Endothelial cell of umbilical vein (primary cell): ENCODE measurements at regions not wholly inside any gene's neighbourhood (a gene's known extent, or its start where the extent isn't known, plus 50 kb on each side); places are given as distances from the start of the nearest gene placed in this dataset.

Source experiments
- BruUV-seq: library from RNA; stranded (reverse); fragments of 400-500 nt; replicated peaks from 2 replicates; lab custom pipeline; 2021; lab: Mats Ljungman, UMichigan
- CTCF ChIA-PET: fragments of 300-600, 350-600 bp; sonication (Branson Sonifier 250); formaldehyde crosslinking; loops from one replicate; lab custom pipeline; 2021; ENCODE audit warnings: antibody characterized with exemption, inconsistent platforms; lab: Charles Lee
- POLR2A ChIA-PET: fragments of 300-600, 350-600 bp; sonication (Branson Sonifier 250); formaldehyde crosslinking; loops from one replicate; lab custom pipeline; 2021; ENCODE audit warnings: antibody characterized with exemption, inconsistent platforms; lab: Charles Lee
- DNase-seq: peaks from one replicate; pipeline ENCODE4 v3.0.0-alpha.2; 2011; ENCODE audit warnings: low read depth, low spot score
- FAIRE-seq: peaks from 2 replicates; lab custom pipeline; 2011; peaks lifted over from hg19 to GRCh38; lab: Jason Lieb, UNC
- H2AFZ ChIP-seq: 2 replicates; pipeline ENCODE4 v1.6.0; 2012; ENCODE audit warnings: low read depth, low read length, control low read depth, inconsistent platforms
- H3K27ac ChIP-seq: 2 replicates; pipeline ENCODE4 v1.5.1; 2011; ENCODE audit warnings: low read depth, mild to moderate bottlenecking, control low read depth, low read length, moderate library complexity; ENCODE audit not compliant: insufficient read depth
- H3K27me3 ChIP-seq, 2 experiments: 2 replicates each; pipeline versions ENCODE4 v1.6.0 to v1.6.1; 2011; ENCODE audit warnings: low read length in 2 of 2, mixed read lengths in 1 of 2; ENCODE audit not compliant: control insufficient read depth in 2 of 2, insufficient read depth in 2 of 2
- H3K36me3 ChIP-seq, 2 experiments: 2 replicates in 1 of 2; 3 replicates in 1 of 2; pipeline ENCODE4 v1.5.1; 2011; ENCODE audit warnings: low read length in 2 of 2, mild to moderate bottlenecking in 1 of 2, moderate library complexity in 1 of 2; ENCODE audit not compliant: control insufficient read depth in 2 of 2, insufficient read depth in 2 of 2; ENCODE audit errors: extremely low read depth in 1 of 2
- H3K4me1 ChIP-seq: 3 replicates; pipeline ENCODE4 v1.5.1; 2011; ENCODE audit warnings: mild to moderate bottlenecking, low read length; ENCODE audit not compliant: control insufficient read depth, insufficient read depth; ENCODE audit errors: extremely low read depth
- H3K4me2 ChIP-seq: 2 replicates; pipeline ENCODE4 v1.6.1; 2011; ENCODE audit warnings: low read length, control low read depth, mixed read lengths; ENCODE audit not compliant: insufficient read depth
- H3K4me3 ChIP-seq, 3 experiments: fragments of 200-600 bp in 1 of 3; sonication (generic), shearing (Covaris generic) in 1 of 3; replicated peaks in 1 of 3; 2 replicates each; pipeline ENCODE4 v1.5.1; 2011 to 2016; ENCODE audit warnings: control low read depth in 3 of 3, low read length in 3 of 3, mild to moderate bottlenecking in 2 of 3, inconsistent platforms in 1 of 3, low read depth in 1 of 3, moderate library complexity in 1 of 3; ENCODE audit not compliant: insufficient read depth in 1 of 3
- H3K79me2 ChIP-seq: 2 replicates; pipeline ENCODE4 v1.6.0; 2012; ENCODE audit warnings: low read length, inconsistent platforms; ENCODE audit not compliant: control insufficient read depth, insufficient read depth
- H3K9ac ChIP-seq: replicated peaks from 2 replicates; pipeline ENCODE3; 2011; ENCODE audit warnings: low read length, control low read depth; ENCODE audit not compliant: insufficient read depth; ENCODE audit errors: extremely low read depth
- H3K9me1 ChIP-seq: replicated peaks from 3 replicates; pipeline ENCODE4 v1.6.0; 2011; ENCODE audit warnings: mild to moderate bottlenecking, low read length; ENCODE audit not compliant: control insufficient read depth, insufficient read depth; ENCODE audit errors: extremely low read depth
- H3K9me3 ChIP-seq: replicated peaks from 2 replicates; pipeline ENCODE4 v1.5.1; 2012; ENCODE audit warnings: low read length, inconsistent platforms; ENCODE audit not compliant: control insufficient read depth, insufficient read depth
- H4K20me1 ChIP-seq: replicated peaks from 2 replicates; pipeline ENCODE3; 2011; ENCODE audit warnings: mild to moderate bottlenecking, low read length; ENCODE audit not compliant: control insufficient read depth, insufficient read depth; ENCODE audit errors: extremely low read depth
- CTCF ChIP-seq, 2 donors: IDR thresholded peaks; 1 replicate in 1 of 2; 2 replicates in 1 of 2; pipeline ENCODE4 v1.5.1; 2011; ENCODE audit warnings: low read length in 2 of 2, mild to moderate bottlenecking in 2 of 2, moderate library complexity in 2 of 2, control low read depth in 1 of 2, inconsistent platforms in 1 of 2, low read depth in 1 of 2; ENCODE audit not compliant: insufficient read depth in 1 of 2; ENCODE audit errors: extremely low read depth in 1 of 2
- EZH2 ChIP-seq: IDR thresholded peaks from 2 replicates; pipeline ENCODE4 v1.6.1; 2012; ENCODE audit warnings: borderline replicate concordance, low read depth, mild to moderate bottlenecking, moderate library complexity, low read length, inconsistent platforms; ENCODE audit not compliant: severe bottlenecking
- FOS ChIP-seq: IDR thresholded peaks from 2 replicates; pipeline ENCODE4 v1.6.1; 2011; ENCODE audit warnings: mild to moderate bottlenecking, low read length, moderate library complexity, borderline replicate concordance; ENCODE audit not compliant: insufficient read depth
- GATA2 ChIP-seq: IDR thresholded peaks from 2 replicates; pipeline ENCODE4 v1.7.0; 2011; ENCODE audit warnings: low read depth, mild to moderate bottlenecking, moderate library complexity, mixed read lengths, low read length; ENCODE audit not compliant: insufficient read length, insufficient read depth
- JUN ChIP-seq: IDR thresholded peaks from 2 replicates; pipeline ENCODE4 v1.6.1; 2011; ENCODE audit warnings: borderline replicate concordance, low read depth; ENCODE audit not compliant: insufficient read length, insufficient read depth
- MAX ChIP-seq: IDR thresholded peaks from 2 replicates; pipeline ENCODE4 v1.6.1; 2011; ENCODE audit not compliant: insufficient read depth, insufficient read length
- MYC ChIP-seq: IDR thresholded peaks from one replicate; pipeline ENCODE4 v1.6.1; 2011; ENCODE audit warnings: mild to moderate bottlenecking, low read depth, low read length
- POLR2A ChIP-seq: IDR thresholded peaks from 2 replicates; pipeline ENCODE4 v1.6.1; 2012; ENCODE audit warnings: low read depth, mild to moderate bottlenecking, control low read depth, low read length
- POLR2AphosphoS5 ChIP-seq: IDR thresholded peaks from 2 replicates; pipeline ENCODE4 v1.6.1; 2012; ENCODE audit warnings: low read depth, mild to moderate bottlenecking, control low read depth, low read length, moderate library complexity; ENCODE audit not compliant: insufficient read depth
- dilution Hi-C: fragments of 300-500 bp; cut with MboI; formaldehyde crosslinking; loops from one replicate; pipeline ENCODE4 v1.15.0; 2019; ENCODE audit warnings: low sequenced_read_pairs; ENCODE audit not compliant: extremely low pct_ligation_motif_present
- intact Hi-C: fragments of 100-400 bp; cut with micrococcal nuclease; formaldehyde crosslinking; loops from one replicate; pipeline ENCODE4 v1.10.0; 2022

GRCh38 chr1:220363196-220363837 lies 91.1 kb upstream of the RAB3GAP2 start:
- no peak overlapping the region for H3K27ac ChIP-seq

More at GRCh38 chr1:220363196-220363837, 91.1 kb upstream of the RAB3GAP2 start:
- Histone ChIP-seq H3K27me3 (no peaks in the 10 kb centered on the region), H3K9me1 (no peaks in the 10 kb centered on the region), H3K36me3 (no peaks in the 10 kb centered on the region), H3K4me1 (no peaks in the 10 kb centered on the region), H2AFZ (no peak overlapping the region), H4K20me1 (no peaks in the 10 kb centered on the region), H3K4me2 (no peak overlapping the region), H3K4me3 (no peak overlapping the region), H3K79me2 (no peaks in the 10 kb centered on the region), H3K9ac (no peak overlapping the region), H3K9me3 (no peaks in the 10 kb centered on the region)
- no peak for DNase-seq
- POLR2A ChIA-PET, result no interaction called here
- no peak for TF ChIP-seq JUN
- no peak for TF ChIP-seq GATA2
- no peak for TF ChIP-seq MAX
- TF ChIP-seq POLR2AphosphoS5, result no peak
- TF ChIP-seq CTCF (IDR thresholded peaks at IDR 0.05; ENCODE audit: extremely low read depth in 1 of 2, insufficient read depth in 1 of 2, low read depth in 1 of 2, low read length in 2 of 2), result no peak
- TF ChIP-seq POLR2A, result no peak
- TF ChIP-seq FOS, result no peak
- no peak for TF ChIP-seq MYC
- no peak for TF ChIP-seq EZH2
- no TSS peak for BruUV-seq
- CTCF ChIA-PET, result no interaction called here
- dilution Hi-C loops (no loop called here), intact Hi-C loops (no loop called here)
- FAIRE-seq, result no peak
